Mesendoderm (in vitro differentiated cells): ENCODE measurements at regions not wholly inside any gene's neighbourhood (a gene's known extent, or its start where the extent isn't known, plus 50 kb on each side); places are given as distances from the start of the nearest gene placed in this dataset.
A peak's percentile ranks its signal among the peaks of the same experiment; 100 is the strongest.
"Not testable (repeated sequence)": the region's sequence is repeated elsewhere in the genome, so short reads cannot be mapped to it uniquely, and the experiment has no call there.

Experiments
- DNase-seq: peaks from one replicate; pipeline ENCODE4 v3.0.0; 2013
- H2AK5ac ChIP-seq: 2 replicates; pipeline ENCODE4 v1.6.1; 2013; ENCODE audit warnings: low read length, inconsistent platforms
- H2BK120ac ChIP-seq: 2 replicates; pipeline ENCODE4 v1.6.1; 2013; ENCODE audit warnings: low read depth, mild to moderate bottlenecking, low read length, moderate library complexity, mixed read lengths
- H2BK15ac ChIP-seq: replicated peaks from 2 replicates; pipeline ENCODE4 v1.6.1; 2013; ENCODE audit warnings: low read depth, mild to moderate bottlenecking, moderate library complexity
- H2BK5ac ChIP-seq: 2 replicates; pipeline ENCODE4 v1.6.1; 2013; ENCODE audit warnings: low read length, inconsistent platforms
- H3K18ac ChIP-seq: 2 replicates; pipeline ENCODE4 v1.6.1; 2013; ENCODE audit warnings: mild to moderate bottlenecking, low read length, mixed read lengths
- H3K23ac ChIP-seq: one replicate; pipeline ENCODE4 v1.6.1; 2013; ENCODE audit warnings: low read length
- H3K27ac ChIP-seq: 2 replicates; pipeline ENCODE4 v1.5.1; 2013; ENCODE audit warnings: low read depth, mild to moderate bottlenecking, inconsistent platforms, low read length, moderate library complexity
- H3K27me3 ChIP-seq: 2 replicates; pipeline ENCODE4 v1.6.1; 2013; ENCODE audit warnings: low read length, control low read depth, mild to moderate bottlenecking, inconsistent platforms; ENCODE audit not compliant: insufficient read depth, poor library complexity
- H3K36me3 ChIP-seq: 2 replicates; pipeline ENCODE4 v1.6.1; 2013; ENCODE audit warnings: low read length, inconsistent platforms; ENCODE audit not compliant: control insufficient read depth, insufficient read depth
- H3K4ac ChIP-seq: one replicate; pipeline ENCODE4 v1.6.1; 2013; ENCODE audit warnings: low read depth, mild to moderate bottlenecking, low read length, moderate library complexity
- H3K4me1 ChIP-seq: 2 replicates; pipeline ENCODE4 v1.6.1; 2013; ENCODE audit warnings: low read depth, low read length, inconsistent platforms; ENCODE audit not compliant: control insufficient read depth
- H3K4me2 ChIP-seq: 2 replicates; pipeline ENCODE4 v1.6.1; 2013; ENCODE audit warnings: low read length
- H3K4me3 ChIP-seq: 2 replicates; pipeline ENCODE4 v1.5.1; 2013; ENCODE audit warnings: mild to moderate bottlenecking, low read length
- H3K56ac ChIP-seq: one replicate; pipeline ENCODE4 v1.6.1; 2013; ENCODE audit warnings: low read length
- H3K79me1 ChIP-seq: 2 replicates; pipeline ENCODE4 v1.6.1; 2013; ENCODE audit warnings: low read length, inconsistent platforms
- H3K79me2 ChIP-seq: 2 replicates; pipeline ENCODE4 v1.6.1; 2013; ENCODE audit warnings: mild to moderate bottlenecking, low read length; ENCODE audit not compliant: control insufficient read depth, insufficient read depth
- H3K9ac ChIP-seq: 2 replicates; pipeline ENCODE4 v1.6.1; 2013; ENCODE audit warnings: low read length, inconsistent platforms
- H4K5ac ChIP-seq: one replicate; pipeline ENCODE4 v1.6.1; 2013; ENCODE audit warnings: low read length
- H4K8ac ChIP-seq: one replicate; pipeline ENCODE4 v1.6.1; 2013; ENCODE audit warnings: low read depth, mild to moderate bottlenecking, control low read depth, low read length, moderate library complexity
- WGBS: extraction: QIAGEN DNeasy Blood & Tissue Kit; methylation state at CpG from one replicate; pipeline ENCODE4 v1.1.7; 2013; ENCODE audit warnings: low lambda C conversion rate, missing lambda C conversion rate; ENCODE audit not compliant: insufficient coverage; ENCODE audit errors: extremely low coverage; 5-methylcytosine and 5-hydroxymethylcytosine counted together

GRCh38 chr2:7691961-7692656 is 774.9 kb downstream of the RNF144A start:
- Histone ChIP-seq H2BK5ac (no peak overlapping the region), H3K4me2 (no peak overlapping the region), H4K8ac (no peak overlapping the region), H3K9ac (no peak overlapping the region), H2BK15ac (no peak overlapping the region), H3K36me3 (no peaks in the 10 kb centered on the region), H3K4me3 (no peak overlapping the region), H3K27ac (no peak overlapping the region), H3K18ac (no peak overlapping the region), H2AK5ac (no peak overlapping the region), H3K79me2 (no peaks in the 10 kb centered on the region), H4K5ac (no peak overlapping the region), H2BK120ac (no peak overlapping the region), H3K79me1 (no peaks in the 10 kb centered on the region), H3K27me3 (no peaks in the 10 kb centered on the region), H3K4me1 (peaks cover 6% of the 10 kb centered on the region), H3K23ac (no peak overlapping the region), H3K56ac (no peak overlapping the region), H3K4ac (no peak overlapping the region)
- no peak for DNase-seq
- WGBS: 100% methylated on average over 1 of the region's 3 CpGs

GRCh38 chr2:7692657-7693161 is 775.5 kb downstream of the RNF144A start:
- no peaks in the 10 kb centered on the region for H3K79me1 ChIP-seq
- no peak overlapping the region for H2BK120ac ChIP-seq
- H3K4me1 ChIP-seq: peaks cover 6% of the 10 kb centered on the region
- no peak overlapping the region for H3K18ac ChIP-seq
- H3K9ac ChIP-seq: no peak overlapping the region
- no peaks in the 10 kb centered on the region for H3K27me3 ChIP-seq
- H3K56ac ChIP-seq: no peak overlapping the region
- no peak overlapping the region for H2AK5ac ChIP-seq
- H3K4me2 ChIP-seq: no peak overlapping the region
- H3K36me3 ChIP-seq: no peaks in the 10 kb centered on the region
- WGBS: no CpG with 5 or more reads among the region's 1 CpG
- no peak overlapping the region for H2BK5ac ChIP-seq
- peak overlapping the region; percentile 84 for H3K4ac ChIP-seq
- no peak overlapping the region for H3K27ac ChIP-seq
- no peak for DNase-seq
- H3K79me2 ChIP-seq: no peaks in the 10 kb centered on the region
- H4K8ac ChIP-seq: no peak overlapping the region
- H3K23ac ChIP-seq: no peak overlapping the region
- no peak overlapping the region for H4K5ac ChIP-seq
- no peak overlapping the region for H2BK15ac ChIP-seq
- H3K4me3 ChIP-seq: no peak overlapping the region

- Histone ChIP-seq H3K4me1 (peaks cover 6% of the 10 kb centered on the region), H3K27me3 (no peaks in the 10 kb centered on the region), H4K8ac (no peak overlapping the region), H2BK15ac (no peak overlapping the region), H3K23ac (no peak overlapping the region), H3K79me2 (no peaks in the 10 kb centered on the region), H3K27ac (no peak overlapping the region), H3K56ac (no peak overlapping the region), H4K5ac (no peak overlapping the region), H3K9ac (no peak overlapping the region), H2BK5ac (no peak overlapping the region), H3K18ac (no peak overlapping the region), H2AK5ac (no peak overlapping the region), H3K4ac (peak overlapping the region; percentile 84), H3K4me3 (no peak overlapping the region), H3K36me3 (no peaks in the 10 kb centered on the region), H2BK120ac (no peak overlapping the region), H3K4me2 (no peak overlapping the region), H3K79me1 (no peaks in the 10 kb centered on the region)
- DNase-seq: no peak
- no CpG with 5 or more reads among the region's 9 CpGs for WGBS
These were observed 776.2 kb downstream of the RNF144A start for GRCh38 chr2:7693246-7694075.

- no peaks in the 10 kb centered on the region for H3K79me1 ChIP-seq
- no peaks in the 10 kb centered on the region for H3K36me3 ChIP-seq
- peaks cover 6% of the 10 kb centered on the region for H3K4me1 ChIP-seq
- no peak overlapping the region for H3K9ac ChIP-seq
- H4K8ac ChIP-seq: no peak overlapping the region
- no peak overlapping the region for H3K4me2 ChIP-seq
- H3K27ac ChIP-seq: no peak overlapping the region
- no peak overlapping the region for H3K56ac ChIP-seq
- H2BK120ac ChIP-seq: no peak overlapping the region
- H3K4me3 ChIP-seq: no peak overlapping the region
- no peaks in the 10 kb centered on the region for H3K27me3 ChIP-seq
- no peak overlapping the region for H3K18ac ChIP-seq
- DNase-seq: no peak
- no peak overlapping the region for H4K5ac ChIP-seq
- H2AK5ac ChIP-seq: no peak overlapping the region
- WGBS: no CpG with 5 or more reads among the region's 12 CpGs
- no peak overlapping the region for H3K4ac ChIP-seq
- H3K79me2 ChIP-seq: no peaks in the 10 kb centered on the region
- H2BK5ac ChIP-seq: no peak overlapping the region
- no peak overlapping the region for H2BK15ac ChIP-seq
- H3K23ac ChIP-seq: no peak overlapping the region
These were observed 777.1 kb downstream of the RNF144A start for GRCh38 chr2:7694076-7694985.

- DNase-seq: peak; percentile 68
- no CpG with 5 or more reads among the region's 6 CpGs for WGBS
- H3K27ac ChIP-seq: not testable (repeated sequence)
These were observed 779.3 kb downstream of the RNF144A start for GRCh38 chr2:7696556-7696955.

More at GRCh38 chr2:7696556-7696955, 779.3 kb downstream of the RNF144A start:
- not testable (repeated sequence) for H3K56ac ChIP-seq, H3K4ac ChIP-seq, H3K4me2 ChIP-seq, H3K4me1 ChIP-seq, H2BK5ac ChIP-seq, H3K79me2 ChIP-seq, H2BK120ac ChIP-seq, H2BK15ac ChIP-seq, H3K9ac ChIP-seq, H4K8ac ChIP-seq, H3K79me1 ChIP-seq, H3K18ac ChIP-seq, H2AK5ac ChIP-seq, H3K4me3 ChIP-seq, H4K5ac ChIP-seq, H3K23ac ChIP-seq, H3K36me3 ChIP-seq, H3K27me3 ChIP-seq
